Stimulated activated naive CD8-positive, alpha-beta T cell treated with anti-CD3 and anti-CD28 coated beads, Interleukin-15, Interleukin-2, amounts not matched to agents 100 U/mL and 50 U/mL, for 24 hours (primary cell): ENCODE measurements at regions not wholly inside any gene's neighbourhood (a gene's known extent, or its start where the extent isn't known, plus 50 kb on each side); places are given as distances from the start of the nearest gene placed in this dataset.
"Not testable (repeated sequence)": the region's sequence is repeated elsewhere in the genome, so short reads cannot be mapped to it uniquely, and the experiment has no call there.

Experiments used
- ATAC-seq: fragments of 150-1000 bp; cut with Tn5 transposase; one replicate; pipeline ENCODE4 v1.10.0; 2021
- DNase-seq: peaks from one replicate; pipeline ENCODE4 v3.0.0; 2021

DNA sequence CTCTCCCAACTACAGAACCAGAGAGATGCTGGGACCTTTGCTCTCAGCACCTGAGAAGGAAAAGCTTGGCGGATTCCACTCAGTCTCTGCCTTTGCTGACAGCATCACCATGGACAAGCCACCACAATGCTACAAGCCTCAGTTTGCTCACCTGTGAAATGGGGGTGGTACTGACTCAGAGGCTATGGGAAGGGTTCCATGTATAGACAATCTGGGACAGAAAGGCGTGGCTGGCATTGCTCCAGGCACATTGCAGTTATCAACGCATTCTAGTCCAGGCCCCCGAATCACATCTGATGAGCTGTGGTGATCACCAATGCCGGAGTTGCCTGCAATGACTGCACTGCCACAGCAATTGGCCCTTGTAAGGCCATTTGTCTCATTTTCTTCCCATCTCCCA is 72.6 kb downstream of the ISX start:
- no peak for DNase-seq

DNA sequence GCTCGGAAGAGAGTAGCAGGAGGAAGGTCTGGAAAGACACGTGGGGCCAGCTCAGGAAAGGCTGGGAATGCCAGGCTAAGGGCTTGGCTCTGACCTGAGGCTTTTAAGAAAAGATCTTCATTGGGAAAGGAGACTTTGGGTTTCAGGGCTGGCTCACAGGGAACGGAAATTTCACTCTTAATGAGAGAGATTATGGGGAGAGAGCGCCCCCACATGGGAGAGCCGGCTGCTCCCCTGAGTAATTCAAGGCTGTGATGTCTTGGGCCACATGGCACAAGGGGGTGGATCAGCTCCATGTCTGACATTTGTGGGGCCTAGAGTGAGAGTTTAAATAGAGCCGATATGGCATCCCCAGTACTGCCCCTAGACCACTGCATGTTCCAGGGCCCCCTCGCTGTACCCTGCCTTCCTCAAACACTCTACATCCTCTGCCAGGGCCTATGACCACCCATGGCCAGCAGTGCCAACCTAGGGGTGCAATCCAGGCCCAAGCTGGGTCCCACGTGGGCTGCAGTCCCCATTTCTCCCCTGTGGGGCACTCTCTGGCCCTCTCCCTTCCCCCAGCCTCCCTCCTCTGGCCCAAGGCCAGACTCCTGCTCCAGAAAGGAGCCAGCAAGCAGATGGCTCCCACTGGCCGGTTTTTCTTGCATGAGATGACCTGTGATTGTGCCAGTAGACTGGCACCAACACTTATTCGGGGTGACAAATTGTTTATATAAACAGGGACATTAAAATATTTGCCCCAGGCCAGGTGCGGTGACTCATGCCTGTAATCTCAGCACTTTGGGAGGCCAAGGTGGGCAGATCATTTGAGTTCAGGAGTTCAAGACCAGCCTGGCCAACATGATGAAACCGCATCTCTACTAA is 75.2 kb downstream of the ISX start:
- ATAC-seq (no peak), DNase-seq (no peak)

More for the DNA sequence above, 72.6 kb downstream of the ISX start:
- no peak for ATAC-seq

GRCh38 chr22:35148381-35148780 is 82.4 kb downstream of the ISX start:
- ATAC-seq (no peak), DNase-seq (no peak)

DNA sequence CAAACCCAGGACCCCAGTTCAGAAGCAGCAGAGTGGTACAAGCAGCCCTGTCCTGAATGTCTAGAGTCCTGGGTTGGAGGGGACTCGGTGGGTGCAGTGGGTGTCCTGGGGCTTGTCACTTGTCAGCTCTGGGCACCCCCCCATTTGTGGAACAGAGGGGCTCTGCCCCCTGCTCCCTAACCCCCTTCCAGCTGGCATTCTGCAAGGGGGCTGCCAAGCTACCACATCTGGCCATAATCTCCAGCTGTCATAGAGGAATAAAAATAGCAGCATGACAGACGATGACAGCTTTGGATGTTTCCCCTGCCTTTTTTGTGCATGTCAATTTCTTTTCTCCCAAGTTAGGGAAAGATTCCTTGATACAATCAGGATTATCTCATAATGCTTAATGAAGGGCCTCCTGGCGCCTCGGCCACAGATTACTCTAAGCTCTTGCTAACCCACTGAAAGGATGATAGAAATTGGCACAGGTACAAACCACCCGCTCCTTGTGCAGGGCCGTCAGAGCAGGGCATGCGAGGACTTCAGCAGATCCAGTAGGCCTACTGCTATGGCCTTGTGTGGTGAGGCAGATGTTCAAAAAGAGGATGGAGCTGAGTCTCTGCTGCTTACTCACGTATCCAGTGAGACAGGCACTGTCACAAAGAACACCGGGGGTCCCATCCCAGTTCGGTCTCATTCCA is 83.0 kb downstream of the ISX start:
- DNase-seq (no peak), ATAC-seq (no peak)

DNA sequence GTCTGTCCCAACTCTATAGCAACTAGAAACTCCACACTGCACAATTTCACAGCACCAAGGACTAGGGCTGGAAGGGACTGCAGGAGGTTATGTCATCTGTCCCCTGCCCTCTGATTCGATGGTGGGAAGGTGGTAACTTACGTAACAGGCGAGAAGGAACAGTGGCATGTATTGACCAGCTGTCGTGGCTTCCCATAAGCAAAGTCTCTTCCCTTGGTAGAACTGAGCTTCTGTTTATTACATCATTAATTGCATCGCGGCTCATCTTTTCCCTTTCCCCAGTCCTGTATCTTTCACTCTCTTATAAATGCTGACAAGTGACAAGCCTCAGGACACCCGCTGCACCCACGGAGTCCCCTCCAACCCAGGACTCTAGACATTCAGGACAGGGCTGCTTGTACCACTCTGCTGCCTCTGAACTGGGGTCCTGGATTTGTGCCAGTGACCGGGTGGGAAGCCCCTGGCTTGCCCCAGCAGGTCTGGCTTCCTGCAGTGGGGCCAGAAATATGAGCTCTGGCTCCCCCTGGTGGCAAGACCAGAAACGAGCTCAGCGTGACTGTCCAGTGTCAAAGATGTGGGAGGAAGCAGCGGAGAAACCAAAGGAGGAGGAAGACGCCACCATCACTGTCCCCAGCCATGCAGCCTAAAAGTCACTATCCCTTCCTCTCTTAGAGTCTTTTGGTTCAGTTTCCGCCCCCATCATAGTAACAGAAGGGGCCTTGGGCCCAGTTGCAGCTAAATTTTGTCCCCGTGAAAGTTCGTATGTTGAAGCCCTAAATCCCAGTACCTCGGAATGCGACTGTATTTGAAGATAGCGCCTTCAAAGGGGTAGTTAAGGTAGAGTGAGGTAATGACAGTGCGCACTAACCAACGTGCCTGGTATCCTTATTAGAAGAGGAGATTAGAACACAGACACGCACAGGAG is 84.5 kb downstream of the ISX start:
- ATAC-seq (peak; percentile 57), DNase-seq (peak; percentile 75)

DNA sequence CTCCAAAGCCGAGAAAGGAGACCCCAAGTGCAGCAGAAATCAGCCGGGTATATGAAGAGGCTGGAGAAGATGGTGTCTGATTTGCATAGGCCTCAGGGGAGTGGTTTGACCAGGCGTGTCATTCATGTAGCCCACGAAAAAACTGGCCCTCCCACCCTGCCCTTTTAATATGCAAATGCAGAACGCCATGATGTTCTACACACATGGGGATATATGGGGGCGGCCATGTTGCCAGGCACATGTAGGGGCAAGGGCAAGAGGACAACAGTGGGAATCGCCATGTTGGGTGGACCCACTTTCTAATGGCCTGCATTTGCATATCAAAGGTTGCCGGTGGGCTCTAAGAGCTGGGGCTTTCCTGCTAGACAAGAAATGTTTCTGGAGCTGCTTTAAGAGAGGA is 86.4 kb downstream of the ISX start:
- DNase-seq (no peak), ATAC-seq (no peak)

DNA sequence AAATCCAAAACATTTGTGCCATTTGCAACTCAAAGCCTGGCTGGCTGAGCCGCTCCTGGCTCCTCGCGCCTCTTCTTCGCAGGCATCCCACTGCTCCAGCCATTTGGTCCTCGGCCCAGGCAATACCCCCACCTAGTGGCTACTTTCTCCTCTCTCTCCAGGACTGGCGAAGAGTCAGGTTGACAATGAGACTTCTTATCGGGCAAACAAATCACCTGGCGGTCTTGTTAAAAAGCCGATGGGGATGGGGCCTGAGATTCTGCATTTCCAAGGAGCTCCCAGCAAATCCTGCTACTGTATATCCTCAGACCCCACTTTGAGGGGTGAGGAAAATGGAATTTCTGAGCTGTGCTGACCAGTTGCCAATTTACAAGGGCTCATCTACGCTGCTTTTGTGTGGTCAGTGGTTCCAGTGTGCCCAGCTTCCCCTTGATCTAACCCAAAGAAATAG is 89.0 kb downstream of the ISX start:
- peak; percentile 32 for DNase-seq
- no peak for ATAC-seq

GRCh38 chr22:35155403-35156025 is 89.6 kb downstream of the ISX start:
- ATAC-seq (no peak), DNase-seq (no peak)

GRCh38 chr22:35156945-35157344 is 91.0 kb downstream of the ISX start:
- no peak for ATAC-seq
- DNase-seq, result no peak

- DNase-seq (no peak), ATAC-seq (no peak)
These were observed 92.4 kb downstream of the ISX start for GRCh38 chr22:35158336-35158735.

DNA sequence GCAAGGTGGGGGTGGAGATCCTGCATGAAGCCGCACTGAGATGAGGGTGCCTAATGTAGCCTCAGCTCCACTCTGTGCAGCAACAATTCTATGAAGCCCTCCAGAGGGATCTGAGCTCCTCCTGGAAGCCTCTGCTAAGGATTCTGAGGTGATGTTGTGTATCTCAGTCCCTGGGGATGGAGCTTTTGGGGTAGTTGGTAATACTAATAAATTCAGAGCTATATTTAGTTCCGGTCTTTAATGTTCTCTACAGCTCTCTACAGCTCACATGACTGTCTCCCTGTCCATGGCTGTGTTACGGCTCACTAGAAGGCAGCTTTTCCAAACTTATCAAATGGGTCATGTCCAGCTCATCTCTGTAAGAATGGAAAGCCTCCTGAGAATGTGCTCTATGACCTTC is 93.4 kb downstream of the ISX start:
- ATAC-seq (no peak), DNase-seq (no peak)

GRCh38 chr22:35160268-35160667 is 94.3 kb downstream of the ISX start:
- no peak for DNase-seq
- no peak for ATAC-seq

DNA sequence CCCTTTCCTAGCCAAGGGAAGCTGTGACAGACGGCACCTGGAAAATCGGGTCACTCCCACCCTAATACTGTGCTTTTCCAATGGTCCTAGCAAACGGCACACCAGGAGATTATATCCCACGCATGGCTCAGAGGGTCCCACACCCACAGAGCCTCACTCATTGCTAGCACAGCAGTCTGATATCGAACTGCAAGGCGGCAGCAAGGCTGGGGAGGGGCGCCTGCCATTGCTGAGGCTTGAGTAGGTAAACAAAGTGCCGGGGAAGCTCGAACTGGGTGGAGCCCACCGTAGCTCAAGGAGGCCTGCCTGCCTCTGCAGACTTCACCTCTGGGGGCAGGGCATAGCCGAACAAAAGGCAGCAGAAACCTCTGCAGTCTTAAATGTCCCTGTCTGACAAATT is 91.4 kb upstream of the HMGXB4 start:
- not testable (repeated sequence) for ATAC-seq, DNase-seq

DNA sequence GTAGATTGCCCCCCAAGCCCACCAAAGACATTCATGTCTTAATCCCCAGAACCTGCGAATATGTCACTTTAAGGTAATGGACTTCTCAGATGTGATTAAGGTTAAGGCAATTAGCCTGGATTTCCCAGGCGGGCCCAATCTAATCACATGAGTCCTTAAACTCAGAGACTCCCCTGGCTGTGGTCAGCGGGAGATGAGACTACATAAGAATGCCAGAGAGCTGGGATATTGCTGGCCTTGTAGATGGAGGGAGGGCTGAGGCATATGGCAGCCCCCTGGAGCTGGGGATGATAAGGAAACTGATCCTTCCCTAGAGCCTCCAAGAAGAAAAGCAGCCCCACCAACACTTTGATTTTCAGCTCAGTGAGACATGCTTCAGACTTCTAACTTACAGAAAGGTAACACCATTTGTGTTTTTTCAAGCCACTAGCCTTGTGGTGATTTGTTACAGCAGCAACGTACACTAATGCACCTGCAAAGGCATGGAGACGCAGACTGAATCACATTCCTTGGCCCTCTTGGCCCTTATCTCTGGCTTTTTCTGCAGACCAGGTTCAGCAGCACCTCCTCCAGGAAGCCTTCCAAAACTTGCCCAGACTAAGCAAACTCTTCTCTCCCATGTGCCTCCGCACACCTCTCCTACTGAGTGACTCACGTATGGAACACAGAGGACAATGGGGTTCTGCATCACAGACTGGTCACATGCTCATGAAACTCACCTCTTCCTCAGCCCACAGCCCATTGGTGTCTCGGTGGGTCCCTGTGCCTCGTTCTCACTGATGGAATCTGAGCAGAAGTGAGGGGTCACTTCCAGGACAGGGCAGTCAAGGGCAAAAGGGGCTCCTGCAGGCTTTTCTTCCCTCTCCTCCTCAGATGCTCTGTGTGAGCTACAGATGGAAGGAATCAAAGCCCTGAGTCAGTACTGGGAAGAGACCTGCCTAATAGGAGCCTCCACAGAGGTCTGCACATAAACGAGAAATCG is 86.3 kb upstream of the HMGXB4 start:
- no peak for ATAC-seq
- no peak for DNase-seq

DNA sequence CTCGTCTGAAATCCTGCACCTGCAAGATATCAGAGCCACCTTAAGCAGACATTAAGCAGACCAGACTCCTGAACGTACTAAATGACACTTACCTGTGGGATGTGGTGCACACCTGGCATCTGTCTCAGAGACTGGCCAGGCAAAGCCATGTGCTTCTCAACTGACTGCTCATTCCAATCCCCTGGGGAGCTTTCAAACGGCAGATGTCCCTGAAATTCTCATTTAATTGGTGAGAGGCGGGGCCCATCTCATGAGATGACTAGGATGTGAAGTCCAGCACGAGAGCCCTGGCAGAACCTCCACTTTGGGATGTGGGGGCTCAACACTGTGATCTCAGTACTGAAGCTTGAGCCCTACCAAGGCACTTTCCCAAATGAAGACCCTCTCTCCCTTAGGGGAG is 84.9 kb upstream of the HMGXB4 start:
- no peak for DNase-seq
- ATAC-seq, result no peak

DNA sequence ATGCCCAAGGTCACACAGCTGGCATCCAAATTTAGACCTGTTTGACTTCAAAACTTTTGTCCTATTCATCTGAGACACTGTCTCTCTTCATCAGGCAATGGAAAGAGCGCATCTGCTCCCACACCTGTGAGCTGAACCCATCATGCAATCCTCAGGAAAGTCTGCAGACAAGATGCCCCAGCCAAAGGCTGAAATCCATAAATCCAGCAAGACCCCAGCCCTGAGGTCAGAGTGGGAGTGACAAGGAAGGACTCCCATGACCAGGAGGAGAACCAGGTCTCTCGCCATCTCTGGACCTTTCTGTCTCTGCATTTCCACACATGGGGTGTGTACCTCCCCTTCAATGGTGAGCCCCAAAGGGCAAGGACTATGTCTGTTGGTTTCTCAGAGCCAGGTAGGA is 83.6 kb upstream of the HMGXB4 start:
- DNase-seq (no peak), ATAC-seq (no peak)

- ATAC-seq, result no peak
- no peak for DNase-seq
These were observed 82.8 kb upstream of the HMGXB4 start for GRCh38 chr22:35174401-35175038.

GRCh38 chr22:35175392-35175791 is 81.9 kb upstream of the HMGXB4 start:
- DNase-seq, result no peak
- ATAC-seq, result no peak

GRCh38 chr22:35177811-35178210 is 79.5 kb upstream of the HMGXB4 start:
- ATAC-seq, result no peak
- no peak for DNase-seq

DNA sequence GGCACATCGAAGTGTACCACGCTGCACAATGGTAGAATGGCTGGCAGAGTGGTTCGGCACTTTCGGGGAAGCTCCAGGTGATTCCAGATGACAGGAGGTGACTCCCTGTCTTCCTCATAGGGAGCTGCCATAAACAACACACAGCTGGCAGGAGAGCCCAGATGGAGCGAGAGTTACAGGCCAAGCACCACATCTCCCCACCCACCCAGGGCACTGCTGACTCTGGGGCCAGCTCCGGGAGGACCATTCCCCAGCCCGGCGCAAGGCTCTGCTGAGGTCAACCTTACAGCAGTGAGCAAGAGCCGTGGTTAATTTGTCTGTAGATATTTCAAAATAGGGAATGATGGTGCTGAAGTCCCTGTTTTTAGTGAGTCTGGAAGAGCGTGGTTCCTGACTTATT is 78.8 kb upstream of the HMGXB4 start:
- ATAC-seq, result no peak
- DNase-seq, result no peak
